ENCODE measurements at regions not wholly inside any gene's neighbourhood (a gene's known extent, or its start where the extent isn't known, plus 50 kb on each side); places are given as distances from the start of the nearest gene placed in this dataset.

- Histone ChIP-seq H3K9ac (no peak overlapping the region), H2AFZ (replicated peaks) (no peak overlapping the region), H3K27me3 (no peaks in the 10 kb centered on the region), H3K27ac (no peak overlapping the region), H3K36me3 (no peaks in the 10 kb centered on the region), H3K4me1 (no peaks in the 10 kb centered on the region), H3K4me2 (no peak overlapping the region), H3K79me2 (ENCODE audit: low read depth) (no peaks in the 10 kb centered on the region), H3F3A (ENCODE audit: low read depth) (no peaks in the 10 kb centered on the region), H4K20me1 (ENCODE audit: low read depth) (no peaks in the 10 kb centered on the region), H3K9me3 (ENCODE audit: low read depth) (no peaks in the 10 kb centered on the region), H3K4me3 (no peak overlapping the region)
- DNase-seq (ENCODE audit: low spot score): no peak
- no peak for TF ChIP-seq EZH2 (IDR thresholded peaks at IDR 0.05)
- no peak for TF ChIP-seq CTCF (IDR thresholded peaks at IDR 0.05)
- TF ChIP-seq EZH2phosphoT487 (IDR thresholded peaks at IDR 0.05): no peak
- Mint-ChIP-seq H3K9me3 (no peaks in the 10 kb centered on the region), H3K4me3 (no peak overlapping the region), H3K27ac (no peak overlapping the region), H3K36me3 (no peaks in the 10 kb centered on the region), H3K4me1 (peaks cover 3% of the 10 kb centered on the region), H3K27me3 (ENCODE audit: insufficient read depth, low read depth) (no peaks in the 10 kb centered on the region)
Measured at GRCh38 chr18:51545446-51545845, 348.0 kb upstream of the MEX3C start.

DNA sequence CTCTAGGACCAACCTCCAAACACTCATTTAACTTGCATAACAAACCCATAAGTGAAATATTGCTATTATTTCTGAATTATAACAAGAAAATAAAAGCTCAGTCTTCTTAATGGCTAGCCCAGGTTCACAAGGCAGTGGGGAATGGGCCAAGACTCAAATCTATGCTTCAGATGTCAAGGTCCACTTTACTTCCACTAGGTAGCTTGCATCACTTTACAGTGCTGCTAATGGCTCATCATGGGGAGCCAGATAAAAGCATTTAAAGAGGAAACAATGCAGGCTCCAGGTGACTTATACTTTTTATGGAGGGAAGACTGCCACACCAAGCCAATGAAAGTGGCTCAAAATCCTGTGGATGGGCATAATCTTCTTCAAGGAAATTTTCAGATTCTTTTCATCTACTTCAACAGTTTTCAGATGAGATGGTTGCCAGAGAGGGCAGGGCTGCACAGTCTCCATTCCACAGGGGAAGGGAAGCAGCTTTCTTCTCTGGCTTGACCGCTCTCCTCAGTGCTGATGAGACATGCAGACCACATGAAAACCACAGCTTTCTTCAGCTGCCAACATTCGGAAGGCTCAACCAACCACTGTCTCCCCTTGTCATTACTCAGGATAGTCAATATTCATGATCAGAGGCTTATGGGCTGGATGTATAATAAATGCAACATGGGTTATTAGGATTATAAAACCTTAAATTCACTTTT is 361.9 kb upstream of the MEX3C start:
- H3K27me3 Mint-ChIP-seq (ENCODE audit: insufficient read depth, low read depth): peaks cover 5% of the 10 kb centered on the region
- no peak overlapping the region for H3K4me3 Mint-ChIP-seq

DNA sequence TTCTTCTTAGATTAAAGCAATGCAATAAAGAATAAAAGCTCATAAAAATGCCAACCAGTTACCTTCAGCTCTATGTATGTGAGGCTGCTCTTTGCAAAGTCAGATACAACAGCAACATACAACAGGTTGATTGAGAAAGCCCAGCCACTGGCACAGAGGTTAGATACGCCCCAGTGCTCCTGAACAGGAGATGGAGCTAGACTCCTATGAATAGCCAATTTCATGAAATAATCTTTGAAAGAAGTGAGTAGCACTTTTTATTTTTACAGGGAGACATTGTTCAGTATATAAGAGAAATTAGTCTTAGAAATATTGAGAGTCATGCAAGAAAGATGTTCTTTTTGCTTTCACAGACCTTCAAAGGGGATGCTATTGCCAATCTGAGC is 362.4 kb upstream of the MEX3C start:
- Histone ChIP-seq H3K27me3 (no peaks in the 10 kb centered on the region), H3K79me2 (ENCODE audit: low read depth) (no peaks in the 10 kb centered on the region), H3K9ac (no peak overlapping the region), H4K20me1 (ENCODE audit: low read depth) (no peaks in the 10 kb centered on the region), H3K4me2 (no peak overlapping the region), H3K4me1 (peaks cover 5% of the 10 kb centered on the region), H3K27ac (no peak overlapping the region), H3K36me3 (no peaks in the 10 kb centered on the region), H2AFZ (replicated peaks) (no peak overlapping the region), H3K4me3 (no peak overlapping the region), H3K9me3 (ENCODE audit: low read depth) (no peaks in the 10 kb centered on the region), H3F3A (ENCODE audit: low read depth) (no peaks in the 10 kb centered on the region)
- H3K27ac Mint-ChIP-seq: no peak overlapping the region
- no peak for DNase-seq (ENCODE audit: low spot score)
- peaks cover 7% of the 10 kb centered on the region for H3K9me3 Mint-ChIP-seq
- H3K4me3 Mint-ChIP-seq: no peak overlapping the region
- H3K27me3 Mint-ChIP-seq (ENCODE audit: insufficient read depth, low read depth): peaks cover 5% of the 10 kb centered on the region
- H3K4me1 Mint-ChIP-seq: peaks cover 21% of the 10 kb centered on the region
- TF ChIP-seq EZH2phosphoT487 (IDR thresholded peaks at IDR 0.05) (no peak), CTCF (IDR thresholded peaks at IDR 0.05) (peak; percentile 4)
- no peaks in the 10 kb centered on the region for H3K36me3 Mint-ChIP-seq

More for the DNA sequence above, 361.9 kb upstream of the MEX3C start:
- Histone ChIP-seq H3K27me3 (no peaks in the 10 kb centered on the region), H3K27ac (no peak overlapping the region), H3K4me2 (no peak overlapping the region), H3K79me2 (ENCODE audit: low read depth) (no peaks in the 10 kb centered on the region), H4K20me1 (ENCODE audit: low read depth) (no peaks in the 10 kb centered on the region), H3F3A (ENCODE audit: low read depth) (no peaks in the 10 kb centered on the region), H3K9me3 (ENCODE audit: low read depth) (no peaks in the 10 kb centered on the region), H3K4me3 (no peak overlapping the region), H3K9ac (no peak overlapping the region), H3K4me1 (peaks cover 5% of the 10 kb centered on the region), H2AFZ (replicated peaks) (no peak overlapping the region), H3K36me3 (no peaks in the 10 kb centered on the region)
- TF ChIP-seq EZH2phosphoT487 (IDR thresholded peaks at IDR 0.05) (no peak), CTCF (IDR thresholded peaks at IDR 0.05) (no peak), EZH2 (IDR thresholded peaks at IDR 0.05) (no peak)
- DNase-seq (ENCODE audit: low spot score): no peak
- Mint-ChIP-seq H3K4me1 (peaks cover 21% of the 10 kb centered on the region), H3K36me3 (no peaks in the 10 kb centered on the region), H3K9me3 (peaks cover 9% of the 10 kb centered on the region), H3K27ac (no peak overlapping the region)

Measured in neural progenitor cell (in vitro differentiated cells).